Adipocyte (in vitro differentiated cells): ENCODE measurements at regions not wholly inside any gene's neighbourhood (a gene's known extent, or its start where the extent isn't known, plus 50 kb on each side); places are given as distances from the start of the nearest gene placed in this dataset.

Experiments used
- DNase-seq: peaks from one replicate; pipeline ENCODE4 v3.0.0-alpha.2; 2015; ENCODE audit warnings: low read depth
- H3K27me3 ChIP-seq: replicated peaks from 2 replicates; pipeline ENCODE4 v1.7.0; 2013; ENCODE audit warnings: mild to moderate bottlenecking, low read length, moderate library complexity; ENCODE audit not compliant: control insufficient read depth, insufficient read depth
- H3K36me3 ChIP-seq: 2 replicates; pipeline ENCODE4 v1.7.0; 2013; ENCODE audit warnings: low read length, mild to moderate bottlenecking, moderate library complexity; ENCODE audit not compliant: control insufficient read depth, insufficient read depth, severe bottlenecking
- H3K4me1 ChIP-seq: 2 replicates; pipeline ENCODE4 v1.7.0; 2013; ENCODE audit warnings: mild to moderate bottlenecking, low read length, moderate library complexity; ENCODE audit not compliant: control insufficient read depth, insufficient read depth
- H3K4me3 ChIP-seq: 2 replicates; pipeline ENCODE4 v1.7.0; 2013; ENCODE audit warnings: mild to moderate bottlenecking, low read length, moderate library complexity
- H3K9ac ChIP-seq: 2 replicates; pipeline ENCODE4 v1.7.0; 2013; ENCODE audit warnings: mild to moderate bottlenecking, low read length, moderate library complexity
- H3K9me3 ChIP-seq: 2 replicates; pipeline ENCODE4 v1.7.0; 2013; ENCODE audit warnings: mild to moderate bottlenecking, low read length, moderate library complexity; ENCODE audit not compliant: control insufficient read depth

GRCh38 chr5:148903587-148903986 is 77.2 kb downstream of the ADRB2 start:
- H3K9me3 ChIP-seq, result no peaks in the 10 kb centered on the region
- no peak overlapping the region for H3K4me3 ChIP-seq
- H3K36me3 ChIP-seq, result no peaks in the 10 kb centered on the region
- no peak for DNase-seq
- no peak overlapping the region for H3K9ac ChIP-seq
- peaks cover 9% of the 10 kb centered on the region for H3K4me1 ChIP-seq
- H3K27me3 ChIP-seq, result no peaks in the 10 kb centered on the region

DNA sequence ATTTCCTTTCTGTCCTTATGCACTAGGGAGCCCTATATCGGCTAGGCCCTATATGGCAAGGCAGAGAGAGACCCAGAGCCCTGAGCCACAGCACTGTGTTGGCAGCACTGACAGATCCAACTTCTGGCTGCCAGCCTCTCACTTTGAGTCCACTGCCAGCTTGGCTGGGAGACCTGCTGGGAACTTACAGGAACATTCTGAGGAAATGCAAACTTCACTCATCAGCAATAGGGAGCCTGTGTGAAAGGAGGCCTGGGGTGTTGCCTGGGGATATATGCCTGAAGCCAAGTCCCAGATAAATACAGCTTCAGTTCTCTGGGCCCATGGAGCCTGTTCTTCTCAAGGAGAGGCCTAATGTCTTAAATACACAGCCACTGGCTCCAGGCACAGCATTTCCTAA is 78.0 kb downstream of the ADRB2 start:
- peaks cover 9% of the 10 kb centered on the region for H3K4me1 ChIP-seq
- DNase-seq, result no peak

DNA sequence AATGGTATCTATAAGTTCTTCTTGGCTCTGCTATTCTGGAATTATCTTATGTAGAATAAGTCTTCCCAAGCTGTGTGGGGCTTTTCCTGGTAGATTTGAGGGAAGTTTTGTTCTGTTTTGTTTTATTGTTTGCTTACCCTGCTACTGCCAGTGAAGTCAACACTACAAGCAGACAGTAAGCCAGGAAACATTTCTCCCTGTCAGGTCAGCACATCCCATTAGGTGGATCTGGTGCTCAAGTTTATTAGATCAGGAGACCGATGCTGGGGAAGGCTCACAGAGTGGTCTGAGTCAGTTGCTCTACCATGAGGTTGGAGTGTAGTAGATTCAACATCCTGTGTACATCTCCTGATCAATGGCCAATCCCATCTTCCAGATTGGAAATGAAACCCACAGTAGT is 79.1 kb downstream of the ADRB2 start:
- H3K36me3 ChIP-seq, result no peaks in the 10 kb centered on the region
- no peaks in the 10 kb centered on the region for H3K27me3 ChIP-seq
- H3K4me3 ChIP-seq, result no peak overlapping the region
- H3K9ac ChIP-seq, result no peak overlapping the region
- no peaks in the 10 kb centered on the region for H3K9me3 ChIP-seq
- peaks cover 16% of the 10 kb centered on the region for H3K4me1 ChIP-seq
- DNase-seq, result no peak

More for the DNA sequence above, 78.0 kb downstream of the ADRB2 start:
- Histone ChIP-seq H3K36me3 (no peaks in the 10 kb centered on the region), H3K9ac (peak overlapping the region; percentile 36), H3K27me3 (no peaks in the 10 kb centered on the region), H3K4me3 (no peak overlapping the region), H3K9me3 (no peaks in the 10 kb centered on the region)

DNA sequence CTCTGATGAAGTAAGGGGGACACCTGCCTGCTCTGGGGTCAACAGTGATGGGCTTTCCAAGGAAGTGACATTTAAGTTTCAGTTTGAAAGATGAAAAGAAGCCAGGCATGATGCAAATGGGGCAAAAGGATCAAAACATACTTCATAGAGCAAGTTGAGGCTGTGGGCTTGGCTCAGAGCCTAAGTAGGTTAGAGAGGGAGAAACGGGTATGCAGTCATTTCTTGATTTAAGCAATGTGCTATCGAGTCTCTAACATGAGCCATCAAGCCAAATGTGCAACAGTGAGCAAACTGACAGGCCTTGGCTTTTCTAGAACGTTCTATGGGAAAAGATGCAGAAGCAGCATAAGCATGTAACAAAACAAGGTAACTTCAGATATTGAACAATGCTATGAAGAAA is 80.6 kb downstream of the ADRB2 start:
- H3K9me3 ChIP-seq, result no peaks in the 10 kb centered on the region
- DNase-seq, result no peak
- no peak overlapping the region for H3K4me3 ChIP-seq
- H3K9ac ChIP-seq, result no peak overlapping the region
- H3K4me1 ChIP-seq, result peaks cover 30% of the 10 kb centered on the region
- H3K27me3 ChIP-seq, result no peaks in the 10 kb centered on the region
- no peaks in the 10 kb centered on the region for H3K36me3 ChIP-seq

- Histone ChIP-seq H3K9me3 (no peaks in the 10 kb centered on the region), H3K4me3 (no peak overlapping the region), H3K27me3 (no peaks in the 10 kb centered on the region), H3K36me3 (no peaks in the 10 kb centered on the region), H3K9ac (no peak overlapping the region), H3K4me1 (peaks cover 47% of the 10 kb centered on the region)
- DNase-seq, result peak; percentile 84
These were observed 82.6 kb downstream of the ADRB2 start for GRCh38 chr5:148909040-148909439.

- Histone ChIP-seq H3K36me3 (no peaks in the 10 kb centered on the region), H3K27me3 (no peaks in the 10 kb centered on the region), H3K9me3 (no peaks in the 10 kb centered on the region), H3K9ac (no peak overlapping the region), H3K4me1 (peaks cover 50% of the 10 kb centered on the region), H3K4me3 (no peak overlapping the region)
- DNase-seq, result peak; percentile 32
These were observed 83.4 kb downstream of the ADRB2 start for GRCh38 chr5:148909766-148910165.

- Histone ChIP-seq H3K4me1 (peaks cover 50% of the 10 kb centered on the region), H3K27me3 (no peaks in the 10 kb centered on the region), H3K4me3 (no peak overlapping the region), H3K9ac (no peak overlapping the region), H3K9me3 (no peaks in the 10 kb centered on the region), H3K36me3 (no peaks in the 10 kb centered on the region)
- no peak for DNase-seq
These were observed 83.8 kb downstream of the ADRB2 start for GRCh38 chr5:148910216-148910615.

- Histone ChIP-seq H3K4me3 (no peak overlapping the region), H3K36me3 (no peaks in the 10 kb centered on the region), H3K9ac (no peak overlapping the region), H3K4me1 (peaks cover 55% of the 10 kb centered on the region), H3K27me3 (no peaks in the 10 kb centered on the region), H3K9me3 (no peaks in the 10 kb centered on the region)
- peak; percentile 54 for DNase-seq
These were observed 84.4 kb downstream of the ADRB2 start for GRCh38 chr5:148910686-148911361.

DNA sequence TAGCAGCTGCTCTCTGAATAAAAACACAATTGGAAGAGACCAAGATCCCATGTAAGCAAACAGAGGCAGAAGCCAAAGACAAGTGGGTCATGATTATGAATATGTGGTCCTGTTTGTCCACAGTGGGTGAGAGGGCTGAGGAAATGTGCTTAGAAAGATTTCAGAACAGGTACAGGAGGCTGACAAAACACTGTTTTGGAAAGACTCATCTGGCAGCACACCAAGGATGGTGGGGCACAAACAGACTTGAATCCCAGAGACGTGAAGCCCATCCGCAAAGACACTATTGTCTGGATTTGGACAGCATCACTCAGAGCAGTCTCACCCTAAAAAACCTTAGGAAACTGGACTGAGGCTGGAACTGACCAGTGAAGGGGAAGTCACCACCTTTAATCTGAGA is 85.0 kb downstream of the ADRB2 start:
- Histone ChIP-seq H3K4me1 (peaks cover 61% of the 10 kb centered on the region), H3K4me3 (no peak overlapping the region), H3K27me3 (no peaks in the 10 kb centered on the region), H3K9ac (no peak overlapping the region), H3K36me3 (no peaks in the 10 kb centered on the region), H3K9me3 (no peaks in the 10 kb centered on the region)
- DNase-seq, result no peak

GRCh38 chr5:148912146-148912545 is 85.7 kb downstream of the ADRB2 start:
- Histone ChIP-seq H3K4me1 (peaks cover 61% of the 10 kb centered on the region), H3K4me3 (no peak overlapping the region), H3K27me3 (no peaks in the 10 kb centered on the region), H3K9me3 (no peaks in the 10 kb centered on the region), H3K9ac (peak overlapping the region; percentile 31), H3K36me3 (no peaks in the 10 kb centered on the region)
- DNase-seq, result peak; percentile 30

DNA sequence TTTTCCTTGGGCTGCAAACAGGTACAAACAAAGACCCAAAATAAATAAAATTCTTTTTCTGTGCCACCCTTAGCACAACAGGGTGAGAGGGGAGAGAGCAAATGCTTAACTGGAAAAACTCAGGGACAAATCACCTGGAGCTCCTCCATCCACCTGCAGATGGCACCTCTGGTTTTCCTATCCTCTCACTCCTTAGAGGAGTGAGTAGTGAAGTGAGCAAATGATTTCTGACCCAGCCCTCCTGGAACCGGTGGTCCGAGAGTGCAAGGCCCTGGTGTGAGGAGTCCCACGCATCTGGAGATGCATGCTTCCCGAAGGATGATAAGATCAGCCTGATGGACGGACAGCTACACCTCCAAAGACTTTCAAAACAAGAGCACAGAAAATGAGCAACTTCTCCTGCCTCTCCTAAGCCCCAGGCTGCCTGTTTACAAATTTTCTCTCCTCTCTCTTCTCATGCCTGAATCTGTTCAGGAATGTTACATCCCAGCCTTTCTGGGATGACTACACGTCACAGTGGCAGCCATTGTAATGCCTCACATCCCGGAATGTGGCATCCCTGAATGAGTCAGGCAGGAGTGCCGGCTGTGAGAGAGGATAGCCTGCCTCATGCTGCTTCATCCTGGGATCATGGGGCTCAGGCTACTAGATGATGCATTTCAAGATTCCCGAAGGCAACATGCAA is 86.4 kb downstream of the ADRB2 start:
- peak; percentile 89 for DNase-seq
- H3K4me3 ChIP-seq, result no peak overlapping the region
- peaks cover 61% of the 10 kb centered on the region for H3K4me1 ChIP-seq
- no peaks in the 10 kb centered on the region for H3K27me3 ChIP-seq
- peak overlapping the region; percentile 31 for H3K9ac ChIP-seq
- no peaks in the 10 kb centered on the region for H3K9me3 ChIP-seq
- no peaks in the 10 kb centered on the region for H3K36me3 ChIP-seq
